K562 (cell line): ENCODE measurements at regions not wholly inside any gene's neighbourhood (a gene's known extent, or its start where the extent isn't known, plus 50 kb on each side); places are given as distances from the start of the nearest gene placed in this dataset.
A peak's percentile ranks its signal among the peaks of the same experiment; 100 is the strongest.

Source experiments
- ATAC-seq: fragments of 200-7000 bp; cut with Tn5 transposase; 3 replicates; pipeline ENCODE4 v1.9.1; 2020; ENCODE audit warnings: moderate library complexity
- BruUV-seq: library from RNA; stranded (reverse); fragments of 400-500 nt; replicated peaks from 2 replicates; lab custom pipeline; 2021; lab: Mats Ljungman, UMichigan
- CTCF ChIA-PET: fragments of 300-600 bp; formaldehyde crosslinking; extraction: SDS; loops from one replicate; lab custom pipeline; 2021; ENCODE audit warnings: low intra/inter-chr PET ratio; lab: Yijun Ruan, JAX
- POLR2A ChIA-PET: fragments of 300-600, 350-650 bp; sonication (Branson Sonifier 250); formaldehyde crosslinking; extraction: SDS; loops from one replicate; lab custom pipeline; 2021; ENCODE audit warnings: antibody characterized with exemption, inconsistent platforms; lab: Yijun Ruan, JAX
- DNase-seq, 4 experiments: peaks; one replicate each; pipeline versions ENCODE4 v3.0.0 to v3.0.0-alpha.2; 2011 to 2018; ENCODE audit warnings: low spot score in 3 of 4, mixed read lengths in 3 of 4; ENCODE audit errors: extremely low read depth in 1 of 4
- FAIRE-seq: peaks from 2 replicates; lab custom pipeline; 2011; peaks lifted over from hg19 to GRCh38; lab: Jason Lieb, UNC
- H2AFZ ChIP-seq: 2 replicates; pipeline ENCODE4 v1.6.0; 2011; ENCODE audit warnings: low read depth, low read length, control low read depth, inconsistent platforms
- H3K27ac ChIP-seq: fragments of 200-600 bp; 3 replicates; pipeline ENCODE4 v1.8.0; 2011; ENCODE audit warnings: low read depth, mild to moderate bottlenecking, control low read depth, inconsistent platforms, low read length, moderate library complexity, mixed read lengths; ENCODE audit errors: extremely low read depth
- H3K27me3 ChIP-seq, 2 experiments: fragments of 300-600 bp in 1 of 2; 2 replicates in 1 of 2; 3 replicates in 1 of 2; pipeline versions ENCODE4 v1.6.0 to v1.8.0; 2011; ENCODE audit warnings: inconsistent platforms in 2 of 2, low read length in 2 of 2, mild to moderate bottlenecking in 1 of 2, mixed read lengths in 1 of 2, moderate library complexity in 1 of 2; ENCODE audit not compliant: control insufficient read depth in 2 of 2, insufficient read depth in 2 of 2
- H3K36me3 ChIP-seq: fragments of 300-600 bp; 3 replicates; pipeline ENCODE4 v1.8.0; 2011; ENCODE audit warnings: mild to moderate bottlenecking, low read length, inconsistent platforms; ENCODE audit not compliant: control insufficient read depth, insufficient read depth
- H3K4me1 ChIP-seq, 2 experiments: fragments of 200-600 bp in 1 of 2; replicated peaks in 1 of 2; 2 replicates in 1 of 2; 3 replicates in 1 of 2; pipeline versions ENCODE4 v1.5.1 to v1.8.0; 2011; ENCODE audit warnings: inconsistent platforms in 2 of 2, low read length in 2 of 2, mild to moderate bottlenecking in 1 of 2, mixed read lengths in 1 of 2, moderate library complexity in 1 of 2; ENCODE audit not compliant: control insufficient read depth in 2 of 2, insufficient read depth in 2 of 2
- H3K4me2 ChIP-seq: 2 replicates; pipeline ENCODE4 v1.6.1; 2011; ENCODE audit warnings: low read length, control low read depth, inconsistent platforms, mixed read lengths; ENCODE audit not compliant: insufficient read depth
- H3K4me3 ChIP-seq: fragments of 200-600 bp; sonication (generic), shearing (Covaris generic); 2 replicates; pipeline ENCODE4 v1.5.1; 2016; ENCODE audit warnings: control low read depth, inconsistent platforms
- H3K79me2 ChIP-seq: fragments of 200-600 bp; 3 replicates; pipeline ENCODE4 v1.8.0; 2011; ENCODE audit warnings: low read length, inconsistent platforms; ENCODE audit not compliant: control insufficient read depth, insufficient read depth
- H3K9ac ChIP-seq, 2 experiments: 2 replicates each; pipeline versions ENCODE4 v1.6.0 to v1.6.1; 2011; ENCODE audit warnings: low read depth in 2 of 2, low read length in 2 of 2, control low read depth in 1 of 2, inconsistent platforms in 1 of 2, mild to moderate bottlenecking in 1 of 2, mixed read lengths in 1 of 2; ENCODE audit not compliant: insufficient read depth in 1 of 2
- H3K9me1 ChIP-seq: one replicate; pipeline ENCODE4 v1.6.0; 2011; ENCODE audit warnings: inconsistent platforms, mild to moderate bottlenecking, low read length, moderate library complexity; ENCODE audit not compliant: control insufficient read depth, insufficient read depth
- H3K9me3 ChIP-seq: replicated peaks from 2 replicates; pipeline ENCODE4 v1.5.1; 2011; ENCODE audit warnings: low read depth, low read length, inconsistent platforms; ENCODE audit not compliant: control insufficient read depth, insufficient read depth
- H4K20me1 ChIP-seq: replicated peaks from 2 replicates; pipeline ENCODE4 v1.6.1; 2011; ENCODE audit warnings: low read length, inconsistent platforms, mixed read lengths; ENCODE audit not compliant: control insufficient read depth, insufficient read depth
- ARID1B ChIP-seq: fragments of 450-650 bp; IDR thresholded peaks from 2 replicates; pipeline ENCODE4 v1.6.1; 2016; ENCODE audit warnings: antibody characterized with exemption, mild to moderate bottlenecking, inconsistent platforms
- ATF1 ChIP-seq, 2 experiments: fragments of 450-650 bp in 1 of 2; IDR thresholded peaks; 2 replicates each; pipeline ENCODE4 v1.6.1; 2016; ENCODE audit warnings: missing compliant biosample characterization in 1 of 2, missing genetic modification characterization in 1 of 2
- C11orf30 ChIP-seq: fragments of 450-650 bp; IDR thresholded peaks from 2 replicates; pipeline ENCODE4 v1.6.1; 2016; ENCODE audit warnings: low read depth, mild to moderate bottlenecking
- CTCF ChIP-seq, 3 experiments: IDR thresholded peaks in 2 of 3; conservative IDR thresholded peaks in 1 of 3; 2 replicates each; pipeline ENCODE4 v1.5.1; 2011 to 2012; ENCODE audit warnings: low read length in 3 of 3, mild to moderate bottlenecking in 3 of 3, control low read depth in 2 of 3, improper control_type of control experiment in 1 of 3, inconsistent platforms in 1 of 3, low read depth in 1 of 3, mixed read lengths in 1 of 3, moderate library complexity in 1 of 3; ENCODE audit not compliant: insufficient read depth in 2 of 3
- ERF ChIP-seq: fragments of 450-650 bp; formaldehyde crosslinking; IDR thresholded peaks from 2 replicates; pipeline ENCODE4 v1.4.0; 2020; ENCODE audit warnings: mild to moderate bottlenecking, mixed read lengths
- GTF2B ChIP-seq: IDR thresholded peaks from 2 replicates; pipeline ENCODE4 v1.6.1; 2011; ENCODE audit not compliant: insufficient read length; ENCODE audit errors: extremely low read depth
- KLF16 ChIP-seq: IDR thresholded peaks from 2 replicates; pipeline ENCODE4 v1.6.1; 2016; ENCODE audit warnings: antibody characterized with exemption
- L3MBTL2 ChIP-seq: fragments of 450-650 bp; IDR thresholded peaks from 2 replicates; pipeline ENCODE4 v1.6.1; 2016; ENCODE audit warnings: mild to moderate bottlenecking, moderate library complexity
- MYC ChIP-seq, 2 experiments: fragments of 250-450 bp in 1 of 2; sonication (Bioruptor Pico) in 1 of 2; IDR thresholded peaks; 2 replicates each; pipeline versions ENCODE4 v1.5.1 to v1.6.1; 2012 to 2021; ENCODE audit warnings: low read depth in 2 of 2, borderline replicate concordance in 1 of 2, improper control_type of control experiment in 1 of 2, low read length in 1 of 2, mild to moderate bottlenecking in 1 of 2, moderate library complexity in 1 of 2
- RAD21 ChIP-seq, 2 experiments: fragments of 250-450 bp in 1 of 2; fragments of 450-650 bp in 1 of 2; sonication (Bioruptor Pico) in 1 of 2; formaldehyde crosslinking in 1 of 2; IDR thresholded peaks in 1 of 2; conservative IDR thresholded peaks in 1 of 2; 2 replicates each; pipeline versions ENCODE4 v1.4.0 to v1.8.0; 2020 to 2022; ENCODE audit warnings: mild to moderate bottlenecking in 2 of 2, moderate library complexity in 1 of 2
- RNF2 ChIP-seq: sonication (generic); IDR thresholded peaks from 2 replicates; pipeline ENCODE4 v1.6.1; 2016
- STAG1 ChIP-seq: sonication (generic); formaldehyde crosslinking; IDR thresholded peaks from 2 replicates; pipeline ENCODE4 v1.5.0; 2020; ENCODE audit warnings: missing genetic modification reagents, borderline replicate concordance
- YY1 ChIP-seq, 3 experiments: IDR thresholded peaks; 2 replicates each; pipeline ENCODE4 v1.6.1; 2011; ENCODE audit warnings: low read length in 2 of 3, mild to moderate bottlenecking in 2 of 3, moderate library complexity in 2 of 3, borderline replicate concordance in 1 of 3, control low read depth in 1 of 3, low read depth in 1 of 3; ENCODE audit not compliant: insufficient read depth in 3 of 3, insufficient replicate concordance in 2 of 3, control insufficient read depth in 1 of 3, insufficient read length in 1 of 3; ENCODE audit errors: extremely low read depth in 1 of 3
- ZFP36 ChIP-seq: fragments of 150-350 bp; IDR thresholded peaks from 2 replicates; pipeline ENCODE4 v1.6.1; 2018; ENCODE audit warnings: low read length, low read depth; ENCODE audit not compliant: partially characterized antibody
- ZNF316 ChIP-seq: fragments of 450-650 bp; IDR thresholded peaks from 2 replicates; pipeline ENCODE4 v1.6.1; 2016
- ZNF695 ChIP-seq: fragments of 450-650 bp; formaldehyde crosslinking; IDR thresholded peaks from 2 replicates; pipeline ENCODE4 v1.4.0; 2020; ENCODE audit warnings: mild to moderate bottlenecking, moderate library complexity
- ZNF75A ChIP-seq: fragments of 450-650 bp; formaldehyde crosslinking; IDR thresholded peaks from 2 replicates; pipeline ENCODE4 v1.4.0; 2020; ENCODE audit warnings: mild to moderate bottlenecking
- ZNF79 ChIP-seq: fragments of 250-450 bp; sonication (Bioruptor Pico); IDR thresholded peaks from 2 replicates; pipeline ENCODE4 v1.4.0; 2020; ENCODE audit warnings: low read depth, mild to moderate bottlenecking, moderate library complexity
- WGBS: fragments of 100-300 bp; shearing (Covaris generic); methylation state at CpG from one replicate; pipeline ENCODE4 v1.1.6; 2016; ENCODE audit warnings: low coverage, mixed read lengths; ENCODE audit not compliant: insufficient coverage; ENCODE audit errors: missing lambda C conversion rate; 5-methylcytosine and 5-hydroxymethylcytosine counted together
- in situ Hi-C: fragments of 300-500 bp; cut with MboI; formaldehyde crosslinking; loops from 4 replicates; pipeline ENCODE4 v1.15.0; 2018; ENCODE audit warnings: inconsistent platforms, mixed read lengths
- intact Hi-C: fragments of 100-400 bp; cut with micrococcal nuclease; formaldehyde crosslinking; loops from 2 replicates; pipeline ENCODE4 v1.14.2; 2022

- CTCF ChIA-PET = interaction anchor here (0.6 to 1.2 kb wide), 3 partner anchors 12 to 1573 kb away, joined by 3 read pairs; no protein-coding TSS in a partner anchor
- in situ Hi-C loops = no loop called here
- TF ChIP-seq STAG1 (peak; percentile 87; the same call in 1 of the 2 replicates), YY1 (IDR thresholded peaks at IDR 0.05; ENCODE audit: borderline replicate concordance in 1 of 3, control insufficient read depth in 1 of 3, extremely low read depth in 1 of 3, insufficient read depth in 3 of 3, insufficient read length in 1 of 3, insufficient replicate concordance in 2 of 3, low read depth in 1 of 3, low read length in 2 of 3) (peak in 1 of 3 experiments; percentile 60), ARID1B (no peak), MYC (IDR thresholded peaks at IDR 0.05; ENCODE audit: low read depth, low read length) (0 out of 2 replicates have a peak, but pooled peaks have one; percentile 18), MYC (CRISPR knock-in tag; IDR thresholded peaks at IDR 0.05; ENCODE audit: borderline replicate concordance, low read depth) (no peak), RAD21 (CRISPR knock-in tag; conservative IDR thresholded peaks at IDR 0.05 in 1 of 2, IDR thresholded peaks at IDR 0.05 in 1 of 2) (peak; percentile 90 to 94), RNF2 (0 out of 2 replicates have a peak, but pooled peaks have one; percentile 17), C11orf30 (peak; percentile 92), ATF1 (CRISPR knock-in tag; IDR thresholded peaks at IDR 0.05) (no peak), ATF1 (tag; IDR thresholded peaks at IDR 0.05) (0 out of 2 replicates have a peak, but pooled peaks have one; percentile 11), L3MBTL2 (peak; percentile 38; the same call in 1 of the 2 replicates), ZNF316 (peak; percentile 93), ZNF75A (CRISPR knock-in tag) (no peak), GTF2B (no peak), CTCF (IDR thresholded peaks at IDR 0.05 in 2 of 3, conservative IDR thresholded peaks at IDR 0.05 in 1 of 3; ENCODE audit: insufficient read depth in 2 of 3, low read depth in 1 of 3, low read length in 3 of 3) (peak; percentile 61 to 85 (median 76)), KLF16 (peak; percentile 31; the same call in 1 of the 2 replicates), ZFP36 (peak; percentile 14), ZNF695 (CRISPR knock-in tag) (no peak), ERF (CRISPR knock-in tag) (no peak), ZNF79 (no peak)
These were observed 120.0 kb downstream of the SETD4 start for GRCh38 chr21:35940074-35940927.

More at GRCh38 chr21:35940074-35940927, 120.0 kb downstream of the SETD4 start:
- Histone ChIP-seq H3K9me1 (no peaks in the 10 kb centered on the region), H4K20me1 (no peaks in the 10 kb centered on the region), H3K4me3 (no peak overlapping the region), H3K79me2 (no peaks in the 10 kb centered on the region), H2AFZ (0 out of 2 replicates have a peak overlapping the region, but pooled peaks have one; percentile 41), H3K9ac (no peak overlapping the region), H3K27ac (no peak overlapping the region), H3K9me3 (no peaks in the 10 kb centered on the region), H3K4me1 (peaks cover 0 to under 1% of the 10 kb centered on the region in 2 experiments; a peak in 2 of 5 replicates), H3K4me2 (peak overlapping the region; percentile 13; the same call in 1 of the 2 replicates), H3K27me3 (peaks cover 16 to 20% of the 10 kb centered on the region in 2 experiments), H3K36me3 (no peaks in the 10 kb centered on the region)
- DNase-seq (peak in 3 of 4 experiments; percentile 17 to 70 (median 52)), FAIRE-seq (peak; percentile 81), ATAC-seq (peak; percentile 94)
- intact Hi-C loops = loop anchor here (1.0 to 10.0 kb wide), 3 partner anchors 87 to 1195 kb away; no protein-coding TSS in a partner anchor
- no TSS peak for BruUV-seq
- 1% methylated on average over 11 of the region's 11 CpGs for WGBS
- POLR2A ChIA-PET = interaction anchor here (0.6 kb wide), 1 partner anchor 33 kb away, joined by 3 read pairs; no protein-coding TSS in a partner anchor
